Gastrocnemius medialis (tissue), 4 donors: ENCODE measurements at regions not wholly inside any gene's neighbourhood (a gene's known extent, or its start where the extent isn't known, plus 50 kb on each side); places are given as distances from the start of the nearest gene placed in this dataset.

ENCODE experiments used
- POLR2A ChIP-seq, 2 donors: fragments of 450-650 bp; IDR thresholded peaks; one replicate each; pipeline ENCODE4 v1.6.1; 2017; ENCODE audit warnings: antibody characterized with exemption in 2 of 2, mild to moderate bottlenecking in 2 of 2, moderate library complexity in 2 of 2
- TF ChIP-seq, protein P1 (sequence below), 5 experiments: fragments of 450-650 bp in 3 of 5; fragments of 200-600 bp in 2 of 5; sonication (generic) in 2 of 5; IDR thresholded peaks in 4 of 5; conservative IDR thresholded peaks in 1 of 5; 1 replicate in 4 of 5; 2 replicates in 1 of 5; pipeline ENCODE4 v1.5.1; 2016 to 2019; ENCODE audit warnings: antibody characterized with exemption in 5 of 5, mild to moderate bottlenecking in 3 of 5, moderate library complexity in 3 of 5

DNA sequence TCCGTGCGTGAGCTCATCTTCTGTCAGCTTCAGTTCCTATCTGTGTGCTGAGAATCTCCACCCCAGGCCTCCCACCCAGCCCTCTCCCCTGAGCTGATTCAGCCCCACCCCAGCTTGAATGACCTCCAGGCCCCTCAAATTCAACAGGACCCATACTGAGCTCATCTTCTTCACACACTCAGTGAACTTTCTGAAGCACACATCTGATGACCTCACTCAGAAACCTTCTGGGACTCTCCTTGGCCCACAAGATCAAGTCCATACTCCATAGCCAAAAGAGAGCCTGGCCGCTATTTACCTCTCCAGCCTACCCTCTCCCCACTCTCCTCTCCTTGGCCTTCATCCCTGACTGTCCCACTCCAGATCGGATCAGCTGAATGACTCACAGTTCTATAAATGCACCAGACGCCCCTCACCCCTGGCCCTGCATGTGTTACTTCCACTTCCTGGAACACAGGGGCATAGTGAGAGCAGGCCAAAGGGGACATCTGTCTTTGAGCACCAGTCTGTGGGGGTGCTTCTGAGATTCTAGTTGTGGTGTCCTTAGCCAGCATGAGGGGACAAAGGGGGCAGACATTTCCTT, 62.5 kb downstream of the PJA1 start:
- TF ChIP-seq, protein P1, sequence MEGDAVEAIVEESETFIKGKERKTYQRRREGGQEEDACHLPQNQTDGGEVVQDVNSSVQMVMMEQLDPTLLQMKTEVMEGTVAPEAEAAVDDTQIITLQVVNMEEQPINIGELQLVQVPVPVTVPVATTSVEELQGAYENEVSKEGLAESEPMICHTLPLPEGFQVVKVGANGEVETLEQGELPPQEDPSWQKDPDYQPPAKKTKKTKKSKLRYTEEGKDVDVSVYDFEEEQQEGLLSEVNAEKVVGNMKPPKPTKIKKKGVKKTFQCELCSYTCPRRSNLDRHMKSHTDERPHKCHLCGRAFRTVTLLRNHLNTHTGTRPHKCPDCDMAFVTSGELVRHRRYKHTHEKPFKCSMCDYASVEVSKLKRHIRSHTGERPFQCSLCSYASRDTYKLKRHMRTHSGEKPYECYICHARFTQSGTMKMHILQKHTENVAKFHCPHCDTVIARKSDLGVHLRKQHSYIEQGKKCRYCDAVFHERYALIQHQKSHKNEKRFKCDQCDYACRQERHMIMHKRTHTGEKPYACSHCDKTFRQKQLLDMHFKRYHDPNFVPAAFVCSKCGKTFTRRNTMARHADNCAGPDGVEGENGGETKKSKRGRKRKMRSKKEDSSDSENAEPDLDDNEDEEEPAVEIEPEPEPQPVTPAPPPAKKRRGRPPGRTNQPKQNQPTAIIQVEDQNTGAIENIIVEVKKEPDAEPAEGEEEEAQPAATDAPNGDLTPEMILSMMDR (IDR thresholded peaks at IDR 0.05 in 4 of 5, conservative IDR thresholded peaks at IDR 0.05 in 1 of 5) = no peak
- no peak for TF ChIP-seq POLR2A (IDR thresholded peaks at IDR 0.05)
